Kidney (tissue), 13 donors: ENCODE measurements at regions not wholly inside any gene's neighbourhood (a gene's known extent, or its start where the extent isn't known, plus 50 kb on each side); places are given as distances from the start of the nearest gene placed in this dataset.

Experiments used
- DNase-seq, 5 donors: peaks; one replicate each; pipeline ENCODE4 v3.0.0-alpha.2; 2013 to 2020
- FAIRE-seq: peaks from 2 replicates; lab custom pipeline; 2012; peaks lifted over from hg19 to GRCh38; lab: Jason Lieb, UNC
- H3K27ac ChIP-seq, 2 donors: one replicate each; pipeline ENCODE4 v1.7.0; 2013; ENCODE audit warnings: low read depth in 2 of 2, low read length in 2 of 2, inconsistent platforms in 1 of 2
- H3K27me3 ChIP-seq: one replicate; pipeline ENCODE4 v1.7.1; 2013; ENCODE audit warnings: low read length, inconsistent platforms; ENCODE audit not compliant: control insufficient read depth, insufficient read depth
- H3K36me3 ChIP-seq, 3 donors: one replicate each; pipeline versions ENCODE4 v1.7.0 to v1.7.1; 2013; ENCODE audit warnings: low read length in 3 of 3, control low read depth in 1 of 3, inconsistent platforms in 1 of 3; ENCODE audit not compliant: insufficient read depth in 3 of 3, control insufficient read depth in 2 of 3
- H3K4me1 ChIP-seq, 3 donors: one replicate each; pipeline versions ENCODE4 v1.7.0 to v1.7.1; 2013; ENCODE audit warnings: low read length in 3 of 3, inconsistent platforms in 1 of 3, low read depth in 1 of 3; ENCODE audit not compliant: control insufficient read depth in 2 of 3, insufficient read depth in 2 of 3
- H3K4me3 ChIP-seq, 3 donors: one replicate each; pipeline versions ENCODE4 v1.7.0 to v1.8.1; 2013; ENCODE audit warnings: low read length in 3 of 3, control low read depth in 1 of 3, inconsistent platforms in 1 of 3
- H3K9ac ChIP-seq, 3 donors: one replicate each; pipeline versions ENCODE4 v1.7.0 to v1.7.1; 2013; ENCODE audit warnings: low read length in 3 of 3, control low read depth in 1 of 3, inconsistent platforms in 1 of 3
- H3K9me3 ChIP-seq, 3 donors: one replicate each; pipeline versions ENCODE4 v1.7.0 to v1.7.1; 2013; ENCODE audit warnings: low read length in 3 of 3, control low read depth in 1 of 3, inconsistent platforms in 1 of 3; ENCODE audit not compliant: control insufficient read depth in 2 of 3, insufficient read depth in 1 of 3
- CTCF ChIP-seq: IDR thresholded peaks from 3 replicates; pipeline ENCODE4 v1.5.1; 2012; ENCODE audit warnings: mild to moderate bottlenecking, moderate library complexity, borderline replicate concordance; ENCODE audit not compliant: insufficient read depth; ENCODE audit errors: extremely low read depth
- intact Hi-C: fragments of 100-400 bp; cut with DNase I; formaldehyde crosslinking; loops from one replicate; pipeline ENCODE4 v1.11.1; 2022
- donor health status: control.
- donor health status: control.
- donor health status: control.
- donor health status: control.
- donor health status: control.
- donor health status: DM: yes; HTN: yes; CAD: no.
- donor health status: Normal renal cell carcinoma (clear cell type).

- FAIRE-seq (no peak), DNase-seq (no peak)
- Histone ChIP-seq H3K27ac (no peak overlapping the region), H3K27me3 (no peaks in the 10 kb centered on the region), H3K9ac (no peak overlapping the region), H3K36me3 (no peaks in the 10 kb centered on the region), H3K9me3 (peaks cover 0 to 4% (median 0%) of the 10 kb centered on the region in 3 donors), H3K4me1 (no peaks in the 10 kb centered on the region), H3K4me3 (no peak overlapping the region)
- intact Hi-C loops, result no loop called here
- TF ChIP-seq CTCF, result no peak
These were observed 67.3 kb upstream of the SIRPG start for GRCh38 chr20:1724901-1725300.

DNA sequence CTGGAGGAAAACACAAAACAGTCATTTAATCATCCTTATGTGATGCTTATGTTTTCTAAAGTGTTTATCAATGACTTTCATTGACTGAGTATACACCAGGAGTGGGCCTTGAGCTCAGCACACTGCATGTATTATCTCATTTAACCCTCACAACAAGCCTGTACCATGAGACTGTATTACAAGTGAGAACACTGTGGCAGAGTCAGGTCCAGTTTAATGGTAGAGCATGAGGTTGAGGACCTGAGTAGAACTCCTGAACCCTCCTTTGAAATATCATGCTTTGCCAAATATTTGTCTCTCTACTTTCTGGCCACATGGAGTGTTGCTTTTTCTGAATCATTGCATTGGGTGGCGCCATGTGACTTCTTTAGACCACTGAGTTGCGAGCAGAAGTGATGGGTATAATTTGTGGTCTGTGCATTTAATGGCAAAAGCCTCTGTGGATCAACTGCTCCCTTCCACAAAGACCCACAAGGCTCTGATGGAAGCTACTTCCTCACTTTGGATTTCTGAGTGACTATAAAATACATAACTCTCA lies 65.0 kb upstream of the SIRPG start:
- Histone ChIP-seq H3K9ac (no peak overlapping the region), H3K4me1 (no peaks in the 10 kb centered on the region), H3K27me3 (no peaks in the 10 kb centered on the region), H3K4me3 (no peak overlapping the region), H3K36me3 (no peaks in the 10 kb centered on the region), H3K9me3 (peaks cover 0 to 4% (median 0%) of the 10 kb centered on the region in 3 donors), H3K27ac (no peak overlapping the region)
- intact Hi-C loops, result no loop called here
- DNase-seq (no peak), FAIRE-seq (no peak)
- TF ChIP-seq CTCF, result no peak

- DNase-seq, result no peak
- no peak for FAIRE-seq
- Histone ChIP-seq H3K9me3 (peaks cover 0 to 4% (median 0%) of the 10 kb centered on the region in 3 donors), H3K9ac (no peak overlapping the region), H3K4me3 (no peak overlapping the region), H3K27me3 (no peaks in the 10 kb centered on the region), H3K4me1 (no peaks in the 10 kb centered on the region), H3K27ac (no peak overlapping the region), H3K36me3 (no peaks in the 10 kb centered on the region)
- intact Hi-C loops, result no loop called here
- no peak for TF ChIP-seq CTCF
These were observed 64.3 kb upstream of the SIRPG start for GRCh38 chr20:1721687-1722512.
